SU-DHL-6 (cell line): ENCODE measurements at regions not wholly inside any gene's neighbourhood (a gene's known extent, or its start where the extent isn't known, plus 50 kb on each side); places are given as distances from the start of the nearest gene placed in this dataset.

ENCODE experiments used
- H2AFZ ChIP-seq: fragments of 200-600 bp; sonication (generic); 2 replicates; pipeline ENCODE4 v1.6.1; 2014; ENCODE audit warnings: low read depth, mild to moderate bottlenecking, moderate library complexity, mixed read lengths, antibody characterized with exemption, low read length; ENCODE audit not compliant: severe bottlenecking
- H3F3A ChIP-seq: fragments of 200-600 bp; shearing (Covaris generic); 2 replicates; pipeline ENCODE4 v1.6.0; 2016; ENCODE audit warnings: antibody characterized with exemption, mild to moderate bottlenecking; ENCODE audit not compliant: insufficient read depth
- H3K27ac ChIP-seq: fragments of 200-600 bp; sonication (generic); 2 replicates; pipeline ENCODE4 v1.5.1; 2016; ENCODE audit warnings: low read depth, mild to moderate bottlenecking, low read length, moderate library complexity, mixed read lengths
- H3K27me3 ChIP-seq: fragments of 200-600 bp; sonication (generic), shearing (Covaris generic); 2 replicates; pipeline ENCODE4 v1.6.0; 2014; ENCODE audit warnings: mild to moderate bottlenecking, low read length
- H3K36me3 ChIP-seq: fragments of 200-600 bp; sonication (generic); 2 replicates; pipeline ENCODE4 v1.6.1; 2014; ENCODE audit warnings: mild to moderate bottlenecking, low read length, mixed read lengths
- H3K4me2 ChIP-seq: fragments of 300-600, 200-600 bp; shearing (Covaris generic), sonication (generic); 2 replicates; pipeline ENCODE4 v1.6.0; 2014; ENCODE audit warnings: low read length, low read depth, mild to moderate bottlenecking; ENCODE audit not compliant: poor library complexity, severe bottlenecking
- H3K4me3 ChIP-seq: fragments of 200-600 bp; sonication (generic); 2 replicates; pipeline ENCODE4 v1.5.1; 2014; ENCODE audit warnings: antibody characterized with exemption, low read length, mild to moderate bottlenecking, mixed read lengths; ENCODE audit not compliant: insufficient read depth, poor library complexity, severe bottlenecking
- H3K79me2 ChIP-seq: fragments of 200-600 bp; sonication (generic); 2 replicates; pipeline ENCODE4 v1.6.1; 2014; ENCODE audit warnings: mild to moderate bottlenecking, low read length, moderate library complexity; ENCODE audit not compliant: insufficient read depth
- H3K9ac ChIP-seq: fragments of 200-600 bp; sonication (generic); 2 replicates; pipeline ENCODE4 v1.7.0; 2014; ENCODE audit warnings: mild to moderate bottlenecking, low read length
- H3K9me2 ChIP-seq: fragments of 200-600 bp; sonication (generic); replicated peaks from 2 replicates; pipeline ENCODE4 v1.6.1; 2014; ENCODE audit warnings: low read length; ENCODE audit not compliant: insufficient read depth
- H3K9me3 ChIP-seq: fragments of 200-600 bp; sonication (generic); 2 replicates; pipeline ENCODE4 v1.6.1; 2014; ENCODE audit warnings: low read length, mixed read lengths; ENCODE audit not compliant: insufficient read depth
- H4K20me1 ChIP-seq: fragments of 200-600 bp; sonication (generic); 2 replicates; pipeline ENCODE4 v1.6.1; 2014; ENCODE audit warnings: low read depth, mild to moderate bottlenecking, antibody characterized with exemption, low read length, moderate library complexity, mixed read lengths
- CTCF ChIP-seq: fragments of 200-600 bp; sonication (generic); IDR thresholded peaks from one replicate; pipeline ENCODE4 v1.5.1; 2017; ENCODE audit warnings: antibody characterized with exemption, mild to moderate bottlenecking, low read length, moderate library complexity; ENCODE audit not compliant: insufficient read depth, poor library complexity, severe bottlenecking
- EZH2phosphoT487 ChIP-seq: fragments of 200-600 bp; sonication (generic), shearing (Covaris generic); conservative IDR thresholded peaks from 2 replicates; pipeline ENCODE4 v1.6.1; 2018; ENCODE audit warnings: mild to moderate bottlenecking, antibody characterized with exemption, low read length, moderate library complexity, mixed read lengths

- H3K79me2 ChIP-seq = no peaks in the 10 kb centered on the region
- H3K36me3 ChIP-seq = no peaks in the 10 kb centered on the region
- H4K20me1 ChIP-seq = no peaks in the 10 kb centered on the region
- no peak overlapping the region for H3K4me2 ChIP-seq
- H3K9me2 ChIP-seq = no peaks in the 10 kb centered on the region
- no peak overlapping the region for H3K9ac ChIP-seq
- H2AFZ ChIP-seq = no peak overlapping the region
- no peak overlapping the region for H3K4me3 ChIP-seq
- peaks cover 37% of the 10 kb centered on the region; the same call in 1 of the 2 replicates for H3K9me3 ChIP-seq
- no peak overlapping the region for H3K27ac ChIP-seq
- no peak for TF ChIP-seq CTCF
- no peak for TF ChIP-seq EZH2phosphoT487
- no peaks in the 10 kb centered on the region for H3F3A ChIP-seq
- no peaks in the 10 kb centered on the region for H3K27me3 ChIP-seq
Measured at GRCh38 chr14:83455561-83455960, 1921.9 kb upstream of the SEL1L start.

GRCh38 chr14:83461521-83461920 is 1927.9 kb upstream of the SEL1L start:
- Histone ChIP-seq H3F3A (no peaks in the 10 kb centered on the region), H3K4me2 (no peak overlapping the region), H3K4me3 (no peak overlapping the region), H3K27me3 (no peaks in the 10 kb centered on the region), H3K9me2 (no peaks in the 10 kb centered on the region), H3K9ac (no peak overlapping the region), H3K36me3 (no peaks in the 10 kb centered on the region), H3K9me3 (peaks cover 22% of the 10 kb centered on the region; the same call in 1 of the 2 replicates), H3K79me2 (no peaks in the 10 kb centered on the region), H3K27ac (no peak overlapping the region), H2AFZ (peak overlapping the region; percentile 86), H4K20me1 (no peaks in the 10 kb centered on the region)
- no peak for TF ChIP-seq CTCF
- TF ChIP-seq EZH2phosphoT487 = no peak

- Histone ChIP-seq H3K9me2 (no peaks in the 10 kb centered on the region), H3K9ac (peak overlapping the region; percentile 21), H3K9me3 (peaks cover 20% of the 10 kb centered on the region; the same call in 1 of the 2 replicates), H3K4me2 (peak overlapping the region; percentile 24), H3K27me3 (no peaks in the 10 kb centered on the region), H3K27ac (no peak overlapping the region), H4K20me1 (no peaks in the 10 kb centered on the region), H3K4me3 (no peak overlapping the region), H3K79me2 (no peaks in the 10 kb centered on the region), H2AFZ (peak overlapping the region; percentile 86), H3F3A (no peaks in the 10 kb centered on the region), H3K36me3 (no peaks in the 10 kb centered on the region)
- no peak for TF ChIP-seq CTCF
- no peak for TF ChIP-seq EZH2phosphoT487
Measured at GRCh38 chr14:83462759-83463158, 1929.1 kb upstream of the SEL1L start.
